ENCODE measurements at regions not wholly inside any gene's neighbourhood (a gene's known extent, or its start where the extent isn't known, plus 50 kb on each side); places are given as distances from the start of the nearest gene placed in this dataset.

DNA sequence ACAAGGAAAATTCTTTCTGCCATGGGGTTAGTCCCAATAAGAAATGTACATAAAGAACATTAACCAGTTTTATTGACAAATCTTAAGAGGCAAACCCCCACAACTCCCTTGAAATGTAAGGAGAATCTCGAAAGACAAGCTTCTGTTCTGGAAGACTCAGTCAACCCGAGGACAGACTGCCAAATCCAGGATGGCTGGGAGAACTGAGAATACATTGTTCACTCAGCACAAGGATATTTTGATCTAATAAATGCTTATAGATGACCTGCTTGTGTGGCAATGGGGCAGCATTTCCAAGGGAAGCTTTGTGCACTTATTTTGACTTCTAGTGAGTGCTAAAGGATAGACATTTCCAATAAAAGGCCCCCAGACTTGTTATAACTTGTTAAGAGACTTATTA, 280.4 kb downstream of the DHX15 start:
- H3K36me3 ChIP-seq (ENCODE audit: control insufficient read depth, insufficient read depth, low read length), result no peaks in the 10 kb centered on the region
- 93% methylated on average over 2 of the region's 2 CpGs; no CpG with 5 or more reads in 1 of the 2 experiments for WGBS, 2 experiments (ENCODE audit: insufficient coverage in 2 of 2)
- no peaks in the 10 kb centered on the region for H3K4me1 ChIP-seq (ENCODE audit: control insufficient read depth, insufficient read depth, low read length, poor library complexity, severe bottlenecking)
- no peak overlapping the region for H3K27ac ChIP-seq (ENCODE audit: low read depth, low read length, severe bottlenecking)
- peaks cover 4% of the 10 kb centered on the region for H3K9me3 ChIP-seq (ENCODE audit: control insufficient read depth, low read length)
- no peak overlapping the region for H3K4me3 ChIP-seq (ENCODE audit: extremely low read depth, insufficient read depth, low read length, poor library complexity, severe bottlenecking)

DNA sequence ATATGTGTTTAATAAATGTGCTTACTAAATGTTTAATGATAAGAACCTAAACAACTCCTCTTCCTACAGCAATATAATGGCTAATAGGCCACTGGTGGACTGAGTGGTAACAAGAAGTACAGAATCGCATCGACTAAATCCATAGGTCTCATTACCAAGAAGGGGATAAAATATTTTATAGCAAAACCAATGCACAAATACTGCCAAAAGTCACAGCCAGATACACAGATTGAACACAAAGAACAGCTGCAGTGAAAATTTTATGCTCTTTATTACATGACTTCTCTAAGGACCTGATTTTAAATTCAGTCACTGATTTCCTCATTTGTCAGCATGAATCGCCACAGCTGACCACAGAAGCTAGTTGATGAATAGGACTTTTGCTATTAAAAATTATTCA, 285.4 kb downstream of the DHX15 start:
- Histone ChIP-seq H3K36me3 (ENCODE audit: control insufficient read depth, insufficient read depth, low read length) (no peaks in the 10 kb centered on the region), H3K4me1 (ENCODE audit: control insufficient read depth, insufficient read depth, low read length, poor library complexity, severe bottlenecking) (no peaks in the 10 kb centered on the region), H3K27ac (ENCODE audit: low read depth, low read length, severe bottlenecking) (no peak overlapping the region), H3K9me3 (ENCODE audit: control insufficient read depth, low read length) (peaks cover 4% of the 10 kb centered on the region), H3K4me3 (ENCODE audit: extremely low read depth, insufficient read depth, low read length, poor library complexity, severe bottlenecking) (no peak overlapping the region)
- no CpG with 5 or more reads among the region's 3 CpGs for WGBS, 2 experiments (ENCODE audit: insufficient coverage in 2 of 2)

DNA sequence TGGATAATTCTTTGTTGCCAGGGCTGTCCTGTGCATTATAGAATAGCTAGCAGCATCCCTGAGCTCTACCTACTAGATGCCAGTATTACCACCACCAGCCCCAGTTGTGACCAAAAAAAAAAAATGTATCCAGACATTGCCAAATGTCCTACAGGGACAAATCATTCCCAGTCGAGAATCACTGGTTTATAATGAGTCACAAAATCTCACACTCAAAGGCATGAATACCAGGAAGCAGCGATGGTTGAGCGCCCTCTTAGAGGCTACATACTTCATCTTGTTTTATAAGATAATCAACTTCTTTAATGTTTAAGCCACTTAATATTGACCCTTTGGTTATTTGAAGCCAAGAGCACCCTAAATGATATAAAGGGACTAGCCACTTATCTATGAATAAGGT, 297.3 kb downstream of the DHX15 start:
- Histone ChIP-seq H3K4me3 (ENCODE audit: extremely low read depth, insufficient read depth, low read length, poor library complexity, severe bottlenecking) (no peak overlapping the region), H3K27ac (ENCODE audit: low read depth, low read length, severe bottlenecking) (no peak overlapping the region), H3K36me3 (ENCODE audit: control insufficient read depth, insufficient read depth, low read length) (no peaks in the 10 kb centered on the region), H3K9me3 (ENCODE audit: control insufficient read depth, low read length) (no peaks in the 10 kb centered on the region), H3K4me1 (ENCODE audit: control insufficient read depth, insufficient read depth, low read length, poor library complexity, severe bottlenecking) (no peaks in the 10 kb centered on the region)
- WGBS, 2 experiments (ENCODE audit: insufficient coverage in 2 of 2), result 71% methylated on average over 1 of the region's 3 CpGs; no CpG with 5 or more reads in 1 of the 2 experiments

DNA sequence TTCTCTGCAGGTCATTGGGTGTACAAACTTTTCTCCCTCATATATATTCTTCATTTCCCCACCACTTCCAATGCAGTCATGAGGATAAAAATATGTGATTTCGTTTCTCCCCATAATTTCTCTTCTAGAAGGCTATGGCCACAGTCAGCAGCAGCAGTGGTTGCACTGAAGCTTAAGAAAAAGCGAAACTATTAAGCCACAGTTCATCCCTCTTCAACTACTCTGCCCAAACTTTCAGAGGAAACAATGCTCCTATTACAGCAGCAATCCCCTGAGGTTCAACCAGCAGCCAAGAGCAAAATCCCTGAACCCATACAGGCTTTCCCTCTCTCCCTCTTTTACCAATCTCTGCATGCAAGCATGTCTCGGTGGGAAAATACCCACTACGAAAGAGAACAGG, 298.6 kb downstream of the DHX15 start:
- 88 to 89% methylated on average over 3 of the region's 4 CpGs for WGBS, 2 experiments (ENCODE audit: insufficient coverage in 2 of 2)
- Histone ChIP-seq H3K27ac (ENCODE audit: low read depth, low read length, severe bottlenecking) (no peak overlapping the region), H3K4me3 (ENCODE audit: extremely low read depth, insufficient read depth, low read length, poor library complexity, severe bottlenecking) (no peak overlapping the region), H3K36me3 (ENCODE audit: control insufficient read depth, insufficient read depth, low read length) (no peaks in the 10 kb centered on the region), H3K4me1 (ENCODE audit: control insufficient read depth, insufficient read depth, low read length, poor library complexity, severe bottlenecking) (no peaks in the 10 kb centered on the region), H3K9me3 (ENCODE audit: control insufficient read depth, low read length) (no peaks in the 10 kb centered on the region)

DNA sequence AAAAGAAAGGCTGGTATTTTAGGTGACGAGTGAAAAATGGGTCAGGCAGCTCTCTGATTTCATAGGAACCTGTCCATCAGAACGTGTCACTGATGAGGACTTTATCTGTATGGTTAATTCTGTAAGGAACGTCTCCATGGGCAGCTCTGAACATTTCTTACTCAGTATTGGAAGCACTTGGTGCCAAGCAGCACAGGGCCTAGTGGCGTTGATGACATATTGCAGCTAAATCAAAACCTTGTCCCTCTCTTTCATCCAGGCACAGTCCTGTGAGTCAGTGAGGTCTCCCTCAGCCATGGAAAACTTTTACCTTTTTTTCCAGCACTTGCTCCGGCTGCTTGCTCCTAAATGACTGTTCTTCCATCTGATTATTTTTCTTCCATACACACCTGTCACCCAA, 301.9 kb downstream of the DHX15 start:
- H3K36me3 ChIP-seq (ENCODE audit: control insufficient read depth, insufficient read depth, low read length), result no peaks in the 10 kb centered on the region
- no peaks in the 10 kb centered on the region for H3K9me3 ChIP-seq (ENCODE audit: control insufficient read depth, low read length)
- no peak overlapping the region for H3K4me3 ChIP-seq (ENCODE audit: extremely low read depth, insufficient read depth, low read length, poor library complexity, severe bottlenecking)
- no peak overlapping the region for H3K27ac ChIP-seq (ENCODE audit: low read depth, low read length, severe bottlenecking)
- no peaks in the 10 kb centered on the region for H3K4me1 ChIP-seq (ENCODE audit: control insufficient read depth, insufficient read depth, low read length, poor library complexity, severe bottlenecking)
- WGBS, 2 experiments (ENCODE audit: insufficient coverage in 2 of 2), result 76 to 93% methylated on average over 4 to 5 of the region's 5 CpGs

DNA sequence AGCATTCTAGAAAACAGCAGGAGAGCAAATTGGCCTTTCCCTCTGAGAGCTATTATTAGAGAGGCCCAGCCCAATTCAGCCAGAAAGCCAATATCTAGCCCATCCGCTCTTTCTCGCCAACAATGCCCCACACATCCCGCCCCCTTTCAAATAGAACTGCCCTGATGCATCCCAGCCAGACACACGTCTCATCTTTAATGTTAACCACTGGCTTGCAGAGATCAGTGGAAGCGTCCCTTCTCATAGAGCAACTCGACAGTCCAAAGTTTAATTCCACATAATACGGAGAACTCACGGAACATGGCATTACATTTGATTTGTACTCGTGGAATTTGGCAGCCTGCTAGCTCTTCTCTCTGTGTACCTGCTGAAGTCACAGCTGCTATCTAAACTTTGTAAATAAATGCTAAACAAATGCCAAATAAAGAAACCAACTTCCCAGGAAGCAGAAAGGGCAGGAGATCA, 304.4 kb downstream of the DHX15 start:
- Histone ChIP-seq H3K36me3 (ENCODE audit: control insufficient read depth, insufficient read depth, low read length) (no peaks in the 10 kb centered on the region), H3K27ac (ENCODE audit: low read depth, low read length, severe bottlenecking) (no peak overlapping the region), H3K4me1 (ENCODE audit: control insufficient read depth, insufficient read depth, low read length, poor library complexity, severe bottlenecking) (no peaks in the 10 kb centered on the region), H3K4me3 (ENCODE audit: extremely low read depth, insufficient read depth, low read length, poor library complexity, severe bottlenecking) (no peak overlapping the region), H3K9me3 (ENCODE audit: control insufficient read depth, low read length) (no peaks in the 10 kb centered on the region)
- WGBS, 2 experiments (ENCODE audit: insufficient coverage in 2 of 2), result 91% methylated on average over 8 to 9 of the region's 9 CpGs

DNA sequence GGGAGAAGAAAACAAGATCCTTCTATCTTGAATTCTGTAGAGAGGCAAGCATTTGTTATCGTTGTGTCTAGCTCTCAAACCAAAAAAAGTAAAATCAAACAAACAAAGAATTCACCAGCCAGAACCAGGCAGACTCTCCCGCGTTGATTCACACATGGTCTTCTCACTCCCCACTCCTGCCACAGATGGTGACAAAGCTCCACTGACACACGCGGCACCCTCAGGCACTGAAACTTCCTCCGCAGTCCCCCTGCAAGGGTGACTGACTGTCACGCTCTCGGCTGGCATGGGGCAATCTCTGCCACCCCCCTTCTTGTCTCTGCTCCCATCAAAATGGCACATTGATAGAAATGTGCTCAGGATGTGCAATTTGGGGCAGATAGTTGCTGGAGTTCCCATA, 304.9 kb downstream of the DHX15 start:
- H3K36me3 ChIP-seq (ENCODE audit: control insufficient read depth, insufficient read depth, low read length), result no peaks in the 10 kb centered on the region
- H3K9me3 ChIP-seq (ENCODE audit: control insufficient read depth, low read length), result no peaks in the 10 kb centered on the region
- WGBS, 2 experiments (ENCODE audit: insufficient coverage in 2 of 2), result 73 to 94% methylated on average over 5 to 7 of the region's 8 CpGs
- H3K4me1 ChIP-seq (ENCODE audit: control insufficient read depth, insufficient read depth, low read length, poor library complexity, severe bottlenecking), result no peaks in the 10 kb centered on the region
- no peak overlapping the region for H3K27ac ChIP-seq (ENCODE audit: low read depth, low read length, severe bottlenecking)
- no peak overlapping the region for H3K4me3 ChIP-seq (ENCODE audit: extremely low read depth, insufficient read depth, low read length, poor library complexity, severe bottlenecking)

DNA sequence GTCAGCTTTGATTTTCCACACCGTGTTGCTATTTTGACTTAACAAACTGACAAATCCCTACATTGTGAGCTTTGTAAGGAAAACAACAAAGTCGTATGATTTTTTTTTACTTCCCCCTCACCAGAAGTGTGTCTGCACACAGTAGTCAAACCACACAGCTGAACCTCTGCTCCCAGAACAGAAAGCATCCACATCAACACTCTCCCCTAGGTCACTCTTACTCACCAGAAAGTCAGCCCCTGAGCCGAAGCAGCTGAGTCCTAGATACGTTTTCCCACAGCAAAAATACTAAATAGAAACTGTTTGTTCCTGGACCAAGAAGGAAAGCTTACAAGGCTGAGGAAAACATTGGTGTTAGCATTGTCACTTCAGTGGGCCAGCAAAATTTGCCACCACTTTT, 305.7 kb downstream of the DHX15 start:
- H3K4me1 ChIP-seq (ENCODE audit: control insufficient read depth, insufficient read depth, low read length, poor library complexity, severe bottlenecking), result no peaks in the 10 kb centered on the region
- no peaks in the 10 kb centered on the region for H3K9me3 ChIP-seq (ENCODE audit: control insufficient read depth, low read length)
- no peak overlapping the region for H3K27ac ChIP-seq (ENCODE audit: low read depth, low read length, severe bottlenecking)
- H3K36me3 ChIP-seq (ENCODE audit: control insufficient read depth, insufficient read depth, low read length), result no peaks in the 10 kb centered on the region
- H3K4me3 ChIP-seq (ENCODE audit: extremely low read depth, insufficient read depth, low read length, poor library complexity, severe bottlenecking), result no peak overlapping the region
- WGBS, 2 experiments (ENCODE audit: insufficient coverage in 2 of 2), result 86% methylated on average over 3 of the region's 4 CpGs; no CpG with 5 or more reads in 1 of the 2 experiments

DNA sequence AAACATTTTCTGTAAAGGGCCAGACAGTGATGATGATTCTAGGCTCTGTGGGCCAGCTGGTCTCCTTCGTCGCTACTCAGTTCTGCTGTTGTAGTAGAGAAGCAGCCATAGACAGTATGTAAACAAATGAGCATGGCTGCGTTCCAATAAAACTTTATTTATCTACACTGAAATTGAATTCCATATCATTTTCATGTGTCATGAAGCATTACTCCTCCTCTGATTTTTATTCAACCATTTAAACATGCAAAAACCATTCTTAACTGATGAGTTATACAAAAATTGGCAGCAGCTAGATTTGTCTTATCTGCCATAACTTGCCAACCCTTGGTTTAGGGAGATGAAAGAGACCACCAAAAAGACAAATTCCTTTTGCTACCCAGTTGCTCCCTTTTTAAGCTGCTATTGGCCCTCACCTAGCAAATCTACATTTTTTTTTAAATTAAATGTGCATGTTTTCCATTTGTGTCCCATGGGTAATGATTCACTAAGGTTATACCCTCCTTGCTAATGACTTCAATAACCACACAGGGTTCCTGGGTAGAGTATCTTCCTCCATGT, 309.9 kb downstream of the DHX15 start:
- no peaks in the 10 kb centered on the region for H3K9me3 ChIP-seq (ENCODE audit: control insufficient read depth, low read length)
- H3K4me1 ChIP-seq (ENCODE audit: control insufficient read depth, insufficient read depth, low read length, poor library complexity, severe bottlenecking), result no peaks in the 10 kb centered on the region
- WGBS, 2 experiments (ENCODE audit: insufficient coverage in 2 of 2), result 75 to 94% methylated on average over 1 to 3 of the region's 3 CpGs
- no peaks in the 10 kb centered on the region for H3K36me3 ChIP-seq (ENCODE audit: control insufficient read depth, insufficient read depth, low read length)
- no peak overlapping the region for H3K4me3 ChIP-seq (ENCODE audit: extremely low read depth, insufficient read depth, low read length, poor library complexity, severe bottlenecking)
- H3K27ac ChIP-seq (ENCODE audit: low read depth, low read length, severe bottlenecking), result no peak overlapping the region

DNA sequence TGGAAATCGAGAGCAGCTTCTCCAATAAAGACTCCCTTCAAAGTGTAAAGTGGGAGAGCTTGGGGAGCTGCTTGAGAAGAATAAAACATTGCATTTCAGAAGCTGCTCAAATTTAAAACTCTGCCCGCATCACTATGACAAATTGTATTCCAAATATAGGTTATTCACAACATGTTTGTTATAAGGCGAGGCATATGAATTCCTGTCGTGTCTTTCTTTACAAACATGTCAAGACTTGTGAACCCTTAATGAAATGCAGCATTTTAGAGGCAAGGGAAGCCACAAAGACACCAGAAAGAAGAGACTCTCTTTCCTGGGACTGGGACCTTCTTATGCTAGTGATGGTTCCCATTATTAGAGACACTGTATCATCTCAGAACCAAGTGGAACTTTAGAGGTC, 311.2 kb downstream of the DHX15 start:
- 93% methylated on average over 3 of the region's 4 CpGs; no CpG with 5 or more reads in 1 of the 2 experiments for WGBS, 2 experiments (ENCODE audit: insufficient coverage in 2 of 2)

DNA sequence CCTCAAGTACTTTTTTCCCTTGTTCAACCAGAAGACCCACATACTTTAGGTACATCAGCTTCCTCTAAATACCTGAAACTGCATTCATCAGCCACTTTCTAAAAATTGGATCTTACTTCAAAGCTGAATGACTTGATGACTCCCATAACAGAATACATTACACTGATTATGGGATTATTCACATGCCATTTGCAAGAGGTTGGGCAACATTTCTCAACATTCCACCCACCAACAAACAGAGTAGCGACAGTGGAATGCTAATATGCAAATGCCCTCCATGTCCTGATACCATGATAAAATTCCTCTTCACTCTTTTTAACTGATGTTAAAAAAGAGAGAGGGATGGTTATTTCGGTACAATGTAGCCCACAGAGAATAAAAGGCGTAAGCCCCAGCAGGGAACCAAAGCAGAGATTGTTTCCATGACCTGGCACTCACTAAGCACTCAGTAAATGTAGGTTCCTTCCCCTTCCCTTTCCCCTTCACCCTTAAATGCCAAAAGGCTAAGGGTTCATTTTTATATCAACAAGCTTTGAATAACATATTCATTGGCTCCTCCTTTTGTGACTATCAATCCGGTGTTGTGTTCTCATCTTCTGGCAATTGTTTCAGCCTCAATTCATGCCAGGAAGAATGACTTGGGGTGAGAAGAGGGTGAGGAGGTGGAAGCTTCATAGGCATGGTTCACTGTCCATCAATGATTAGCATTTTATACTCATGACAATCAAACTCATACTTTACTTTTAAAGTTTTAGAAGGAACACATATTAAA, 317.2 kb downstream of the DHX15 start:
- Histone ChIP-seq H3K4me1 (ENCODE audit: control insufficient read depth, insufficient read depth, low read length, poor library complexity, severe bottlenecking) (peaks cover 3% of the 10 kb centered on the region), H3K4me3 (ENCODE audit: extremely low read depth, insufficient read depth, low read length, poor library complexity, severe bottlenecking) (no peak overlapping the region), H3K9me3 (ENCODE audit: control insufficient read depth, low read length) (no peaks in the 10 kb centered on the region), H3K36me3 (ENCODE audit: control insufficient read depth, insufficient read depth, low read length) (no peaks in the 10 kb centered on the region), H3K27ac (ENCODE audit: low read depth, low read length, severe bottlenecking) (no peak overlapping the region)
- 60% methylated on average over 1 of the region's 4 CpGs; no CpG with 5 or more reads in 1 of the 2 experiments for WGBS, 2 experiments (ENCODE audit: insufficient coverage in 2 of 2)

More for the DNA sequence above, 311.2 kb downstream of the DHX15 start:
- H3K36me3 ChIP-seq (ENCODE audit: control insufficient read depth, insufficient read depth, low read length), result no peaks in the 10 kb centered on the region
- no peak overlapping the region for H3K27ac ChIP-seq (ENCODE audit: low read depth, low read length, severe bottlenecking)
- no peak overlapping the region for H3K4me3 ChIP-seq (ENCODE audit: extremely low read depth, insufficient read depth, low read length, poor library complexity, severe bottlenecking)
- H3K4me1 ChIP-seq (ENCODE audit: control insufficient read depth, insufficient read depth, low read length, poor library complexity, severe bottlenecking), result no peaks in the 10 kb centered on the region
- H3K9me3 ChIP-seq (ENCODE audit: control insufficient read depth, low read length), result no peaks in the 10 kb centered on the region

All from mesodermal cell (in vitro differentiated cells).